ENCODE measurements at regions not wholly inside any gene's neighbourhood (a gene's known extent, or its start where the extent isn't known, plus 50 kb on each side); places are given as distances from the start of the nearest gene placed in this dataset.

- no peak for DNase-seq (ENCODE audit: low read depth)
These were observed 186.9 kb downstream of the EMP1 start for GRCh38 chr12:13383379-13383778.

DNA sequence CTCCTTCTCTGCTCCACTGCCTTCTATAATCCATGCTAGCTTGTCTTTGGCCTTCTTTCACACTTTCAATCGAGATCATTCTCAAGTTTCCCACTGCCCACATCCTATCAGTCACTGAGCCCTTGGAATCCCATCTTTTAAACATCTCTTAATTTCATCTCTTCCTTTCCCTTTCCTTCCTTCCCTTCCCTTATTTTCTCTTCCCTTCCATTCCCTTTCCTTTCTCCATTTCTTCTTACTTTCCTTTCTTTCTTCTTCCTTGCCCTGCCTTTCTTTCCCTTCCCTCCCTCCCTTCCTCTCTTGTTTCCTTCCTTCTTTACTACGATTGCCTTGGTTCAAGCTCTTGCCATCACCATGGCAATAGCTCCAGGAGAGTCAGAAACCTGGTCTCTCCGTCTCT lies 183.8 kb downstream of the EMP1 start:
- no peak for DNase-seq (ENCODE audit: low read depth)

- DNase-seq (ENCODE audit: low read depth) = no peak
These were observed 183.1 kb downstream of the EMP1 start for GRCh38 chr12:13379531-13380188.

DNA sequence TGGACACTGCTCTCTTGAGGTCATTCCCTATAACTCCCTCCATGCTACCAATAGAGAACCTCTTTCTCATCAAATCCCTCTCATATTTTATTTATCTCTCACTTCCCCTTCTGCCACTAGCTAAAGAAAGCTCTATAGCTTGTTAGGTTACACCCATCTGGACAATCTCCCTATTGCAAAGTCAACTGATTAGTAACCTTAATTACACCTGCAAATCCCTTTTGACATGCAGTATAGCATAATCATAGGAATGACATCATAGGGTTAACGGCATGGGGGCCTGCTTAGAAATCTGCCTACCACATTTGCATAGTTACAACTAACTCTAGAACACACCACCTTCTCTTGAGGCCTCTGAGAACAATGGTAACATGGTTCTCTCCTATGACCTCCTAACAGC lies 181.2 kb downstream of the EMP1 start:
- DNase-seq (ENCODE audit: low read depth) = no peak

GRCh38 chr12:13376610-13377373 lies 180.3 kb downstream of the EMP1 start:
- DNase-seq (ENCODE audit: low read depth) = peak; percentile 98

GRCh38 chr12:13375583-13376345 lies 179.2 kb downstream of the EMP1 start:
- DNase-seq (ENCODE audit: low read depth) = no peak

DNA sequence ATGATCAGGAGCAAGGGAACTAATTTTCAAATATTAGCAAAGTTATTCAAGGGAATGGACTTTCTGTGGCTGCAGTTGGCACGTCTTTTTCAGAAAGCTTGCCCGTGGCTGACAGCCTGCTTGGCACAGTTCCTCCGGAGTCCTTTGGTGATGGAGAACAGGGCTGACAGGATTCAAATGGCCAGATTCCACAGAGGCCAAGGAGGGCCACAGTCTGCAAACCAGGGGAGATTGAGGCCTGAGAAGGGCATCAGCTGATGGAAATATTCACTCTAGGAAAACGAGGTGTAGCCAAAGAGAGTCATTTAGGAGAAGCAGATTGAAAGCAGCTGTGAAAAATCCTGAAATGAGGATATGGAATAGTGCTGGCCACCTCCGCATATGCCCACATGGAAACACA lies 178.3 kb downstream of the EMP1 start:
- DNase-seq (ENCODE audit: low read depth) = no peak

GRCh38 chr12:13373803-13374202 lies 177.3 kb downstream of the EMP1 start:
- no peak for DNase-seq (ENCODE audit: low read depth)

DNA sequence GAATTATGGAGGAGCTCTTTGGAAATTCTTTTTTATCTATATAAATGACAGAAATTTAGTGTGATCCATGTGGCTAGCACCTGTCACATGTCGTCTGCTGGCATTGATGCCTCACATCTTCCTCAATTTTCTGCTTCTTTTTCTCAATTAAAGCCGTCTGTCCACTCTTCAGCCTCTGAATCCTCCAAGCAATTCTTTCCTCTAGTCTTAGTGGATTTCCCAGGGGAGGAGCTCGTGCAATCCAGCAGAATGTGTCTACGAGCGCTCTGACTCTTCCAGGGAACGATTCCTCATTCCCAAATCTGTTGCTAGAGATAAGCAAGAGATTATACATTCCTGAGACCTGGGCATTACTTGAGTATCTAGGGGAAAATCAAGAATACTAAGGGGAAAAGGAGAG lies 176.6 kb downstream of the EMP1 start:
- no peak for DNase-seq (ENCODE audit: low read depth)

- DNase-seq (ENCODE audit: low read depth) = no peak
These were observed 175.9 kb downstream of the EMP1 start for GRCh38 chr12:13372386-13372785.

DNA sequence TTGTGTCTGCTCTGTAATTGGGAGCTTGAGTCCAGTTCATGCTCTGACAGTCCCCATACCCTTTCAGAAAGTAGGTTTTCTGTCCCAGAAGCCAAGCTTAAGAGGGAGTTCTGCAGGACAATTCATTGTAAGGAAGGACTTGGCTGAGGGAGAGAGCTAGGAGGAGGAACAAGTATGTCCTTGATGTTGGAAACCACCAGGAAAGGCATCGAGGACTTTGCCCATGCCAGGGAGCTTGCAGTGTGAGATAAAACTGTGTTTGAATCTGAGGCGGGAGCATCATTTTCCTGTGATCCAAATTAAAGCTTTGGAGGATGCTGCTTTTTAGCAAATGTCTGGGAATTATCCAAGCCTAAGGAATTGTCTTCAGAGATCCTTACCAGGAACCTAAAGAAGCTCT lies 175.3 kb downstream of the EMP1 start:
- no peak for DNase-seq (ENCODE audit: low read depth)

- no peak for DNase-seq (ENCODE audit: low read depth)
These were observed 174.8 kb downstream of the EMP1 start for GRCh38 chr12:13371367-13371766.

DNA sequence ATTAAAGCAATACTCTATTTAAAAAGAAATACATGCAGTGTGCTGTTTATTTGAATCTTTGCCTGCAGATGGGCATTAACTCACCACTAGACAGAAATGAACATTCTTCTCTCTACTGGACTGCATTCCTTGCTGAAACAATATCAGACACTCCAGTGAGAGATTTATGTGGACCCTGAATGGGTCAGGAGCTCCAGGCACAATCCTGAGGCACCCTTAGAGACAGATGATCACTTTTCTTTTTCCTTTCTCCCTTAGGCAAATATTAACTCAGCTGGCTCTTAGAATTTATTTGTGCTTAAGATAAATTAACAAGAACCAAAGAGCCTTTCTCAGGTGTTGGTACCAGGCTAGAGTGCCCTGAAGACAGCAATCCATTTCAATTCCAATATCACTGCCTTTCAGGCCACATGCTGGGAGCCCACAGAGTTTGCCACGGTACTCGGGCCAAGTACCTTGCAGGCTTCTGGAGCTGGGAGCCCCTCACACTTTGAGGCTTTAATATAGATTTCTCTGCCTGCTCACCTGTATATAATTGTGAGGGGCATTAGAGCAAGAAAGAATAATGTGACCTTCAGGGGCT lies 173.0 kb downstream of the EMP1 start:
- peak; percentile 62 for DNase-seq (ENCODE audit: low read depth)

DNA sequence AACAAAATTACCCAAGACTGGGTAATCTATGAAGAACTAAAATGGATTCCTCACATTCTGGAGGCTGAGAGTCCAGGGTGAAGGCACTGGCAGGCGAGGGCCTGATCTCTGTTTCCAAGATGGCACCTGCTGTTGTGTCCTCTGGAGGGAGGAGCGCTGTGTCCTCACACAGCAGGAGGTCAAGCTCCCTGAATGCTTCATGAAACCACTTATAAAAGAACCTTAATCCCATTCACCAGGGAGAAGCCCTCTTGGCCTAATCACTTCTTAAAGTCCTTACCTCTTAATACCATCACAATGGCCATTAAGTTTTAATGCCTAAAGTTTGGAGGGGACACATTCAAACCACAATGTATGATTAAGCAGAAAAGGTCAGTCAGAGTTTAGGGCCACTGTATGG lies 172.4 kb downstream of the EMP1 start:
- DNase-seq (ENCODE audit: low read depth) = no peak

DNA sequence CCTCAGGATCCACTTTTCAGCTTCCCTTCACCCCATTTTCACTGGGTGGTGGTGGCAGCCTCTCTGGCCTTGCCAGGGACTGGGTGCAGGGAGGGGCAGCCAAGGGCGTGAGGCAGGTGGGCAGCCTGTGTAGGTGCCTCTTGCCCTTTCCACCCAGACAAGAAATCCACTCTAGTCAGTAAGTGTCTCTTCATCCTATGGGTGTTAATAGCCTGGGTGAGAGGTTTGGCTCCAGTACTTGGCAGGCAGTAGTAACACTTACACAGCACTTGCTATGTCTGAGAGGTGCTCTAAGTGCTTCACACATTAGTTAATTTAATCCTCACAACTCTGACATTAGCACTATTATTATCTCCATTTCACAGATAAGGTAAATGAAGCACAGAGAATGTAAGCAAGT lies 171.9 kb downstream of the EMP1 start:
- DNase-seq (ENCODE audit: low read depth) = no peak

- DNase-seq (ENCODE audit: low read depth) = no peak
These were observed 171.4 kb downstream of the EMP1 start for GRCh38 chr12:13367973-13368372.

DNA sequence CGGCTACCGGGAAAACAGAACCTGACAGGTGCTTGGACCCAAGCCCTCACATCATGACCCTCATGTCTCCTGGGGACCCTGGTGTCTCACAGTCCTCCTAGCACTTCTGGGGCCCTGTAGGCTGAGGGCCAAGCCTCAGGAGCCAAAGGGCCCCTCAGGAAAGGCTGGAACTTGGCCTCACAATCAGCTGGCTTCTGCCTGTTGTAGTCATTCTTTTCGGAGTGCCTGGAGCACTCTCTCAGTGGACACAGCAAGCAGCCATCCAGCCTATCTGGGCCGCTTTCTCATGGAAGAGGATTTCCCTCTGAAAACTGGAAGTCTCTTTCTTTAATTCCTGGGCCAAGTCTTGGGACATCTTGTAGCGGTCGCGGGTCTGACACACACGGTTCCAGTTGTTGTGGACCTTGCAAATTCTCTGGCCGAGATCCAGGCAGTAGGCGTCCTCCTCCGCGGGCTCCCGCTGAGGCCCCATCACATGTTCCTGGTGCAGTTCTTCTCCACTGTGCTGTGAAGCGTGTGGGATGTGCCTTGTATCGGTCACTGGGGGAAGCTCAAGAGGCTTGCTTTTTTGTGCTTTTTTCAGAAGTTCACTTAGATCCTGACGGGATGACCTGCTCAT lies 169.3 kb downstream of the EMP1 start:
- no peak for DNase-seq (ENCODE audit: low read depth)

GRCh38 chr12:13362260-13362841 lies 165.8 kb downstream of the EMP1 start:
- DNase-seq (ENCODE audit: low read depth) = peak; percentile 58

DNA sequence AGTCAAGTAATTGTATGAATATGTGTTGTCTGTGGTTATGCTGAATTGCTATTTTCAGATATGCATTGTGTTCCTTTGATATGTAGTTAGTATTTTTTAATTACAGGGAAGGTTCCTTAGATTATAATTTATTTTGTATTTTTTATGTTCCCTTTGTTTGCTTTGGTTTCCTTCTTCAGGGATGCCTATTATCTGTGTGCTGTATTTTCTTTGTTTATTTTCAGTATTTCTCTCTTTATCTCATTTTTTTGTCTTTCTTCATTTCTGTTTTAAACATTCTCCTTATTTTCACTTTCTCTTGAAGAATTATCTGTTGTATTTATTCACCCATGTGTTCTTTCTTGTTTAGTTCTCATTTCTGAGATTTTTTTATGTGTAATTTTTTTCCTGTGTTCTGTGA lies 163.1 kb downstream of the EMP1 start:
- no peak for DNase-seq (ENCODE audit: low read depth)

DNA sequence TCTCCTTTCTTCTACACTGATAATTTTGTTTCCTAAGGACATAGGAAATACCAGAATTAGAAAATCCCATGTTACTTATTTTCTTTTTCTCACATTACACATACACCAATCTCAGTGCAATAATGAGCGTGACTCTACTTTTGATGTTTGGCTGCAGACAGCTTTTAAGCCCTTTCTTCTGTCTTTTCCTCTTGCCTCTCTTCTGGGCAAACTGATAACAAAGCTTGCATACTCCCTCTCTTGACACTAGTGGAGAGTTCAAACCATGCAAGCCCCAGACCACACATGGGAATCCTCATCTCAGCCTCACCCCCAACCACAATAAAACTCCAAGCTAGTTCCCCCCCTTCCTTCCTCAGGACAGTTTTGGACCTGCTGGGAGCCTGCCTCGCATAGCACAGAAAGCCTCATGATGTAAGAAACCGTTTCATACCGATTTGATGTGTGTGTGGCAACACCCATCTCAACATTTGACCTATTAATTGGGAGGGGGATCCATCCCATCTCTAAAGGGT lies 161.9 kb downstream of the EMP1 start:
- no peak for DNase-seq (ENCODE audit: low read depth)

- DNase-seq (ENCODE audit: low read depth) = no peak
These were observed 154.4 kb downstream of the EMP1 start for GRCh38 chr12:13350946-13351345.

Measured in renal cortical epithelial cell (primary cell).